DND-41 (cell line): ENCODE measurements at regions not wholly inside any gene's neighbourhood (a gene's known extent, or its start where the extent isn't known, plus 50 kb on each side); places are given as distances from the start of the nearest gene placed in this dataset.

Experiments
- CTCF ChIP-seq: IDR thresholded peaks from 2 replicates; pipeline ENCODE4 v1.5.1; 2012; ENCODE audit warnings: borderline replicate concordance, low read length, moderate library complexity, mild to moderate bottlenecking; ENCODE audit not compliant: poor library complexity, severe bottlenecking; ENCODE audit errors: extremely low read depth
- EZH2 ChIP-seq: IDR thresholded peaks from 3 replicates; pipeline ENCODE4 v1.6.1; 2012; ENCODE audit warnings: borderline replicate concordance, low read depth, mild to moderate bottlenecking, moderate library complexity, low read length, inconsistent platforms; ENCODE audit not compliant: severe bottlenecking

- TF ChIP-seq CTCF (no peak), EZH2 (no peak)
Measured at GRCh38 chr4:17153572-17153971, 255.1 kb upstream of the LDB2 start.
